ENCODE measurements at regions not wholly inside any gene's neighbourhood (a gene's known extent, or its start where the extent isn't known, plus 50 kb on each side); places are given as distances from the start of the nearest gene placed in this dataset.
A peak's percentile ranks its signal among the peaks of the same experiment; 100 is the strongest.
"Not testable (repeated sequence)": the region's sequence is repeated elsewhere in the genome, so short reads cannot be mapped to it uniquely, and the experiment has no call there.

- Histone ChIP-seq H3K36me3 (no peaks in the 10 kb centered on the region), H3K27me3 (no peaks in the 10 kb centered on the region), H3K9me3 (no peaks in the 10 kb centered on the region), H3K4me3 (no peak overlapping the region), H3K4me1 (no peaks in the 10 kb centered on the region), H3K27ac (no peak overlapping the region)
- ATAC-seq (no peak), DNase-seq (no peak)
- 100% methylated on average over 2 of the region's 4 CpGs for WGBS (ENCODE audit: insufficient coverage, low coverage, low lambda C conversion rate, missing lambda C conversion rate)
- TF ChIP-seq CTCF (IDR thresholded peaks at IDR 0.05): no peak
- TF ChIP-seq POLR2A (IDR thresholded peaks at IDR 0.05): no peak
- intact Hi-C loops (cut with DNase I): no loop called here
Observed at GRCh38 chr16:79991969-79992368, 391.4 kb upstream of the MAF start.

GRCh38 chr16:79988721-79989220 lies 388.2 kb upstream of the MAF start:
- no peaks in the 10 kb centered on the region for H3K36me3 ChIP-seq
- no peaks in the 10 kb centered on the region for H3K4me1 ChIP-seq
- no peak for TF ChIP-seq POLR2A (IDR thresholded peaks at IDR 0.05)
- H3K27me3 ChIP-seq: no peaks in the 10 kb centered on the region
- ATAC-seq: no peak
- WGBS (ENCODE audit: insufficient coverage, low coverage, low lambda C conversion rate, missing lambda C conversion rate): 54% methylated on average over 3 of the region's 3 CpGs
- intact Hi-C loops (cut with DNase I): no loop called here
- no peaks in the 10 kb centered on the region for H3K9me3 ChIP-seq
- H3K4me3 ChIP-seq: no peak overlapping the region
- no peak for DNase-seq
- H3K27ac ChIP-seq: no peak overlapping the region

GRCh38 chr16:79988089-79988488 lies 387.6 kb upstream of the MAF start:
- no peak overlapping the region for H3K4me3 ChIP-seq
- peak in 1 of 4 donors; percentile 35 for ATAC-seq
- TF ChIP-seq POLR2A (IDR thresholded peaks at IDR 0.05) (no peak), CTCF (IDR thresholded peaks at IDR 0.05) (no peak)
- WGBS (ENCODE audit: insufficient coverage, low coverage, low lambda C conversion rate, missing lambda C conversion rate): 82% methylated on average over 3 of the region's 3 CpGs
- no peak overlapping the region for H3K27ac ChIP-seq
- DNase-seq: no peak
- H3K4me1 ChIP-seq: no peaks in the 10 kb centered on the region
- H3K9me3 ChIP-seq: no peaks in the 10 kb centered on the region
- no peaks in the 10 kb centered on the region for H3K27me3 ChIP-seq
- intact Hi-C loops (cut with DNase I): no loop called here
- H3K36me3 ChIP-seq: no peaks in the 10 kb centered on the region

DNA sequence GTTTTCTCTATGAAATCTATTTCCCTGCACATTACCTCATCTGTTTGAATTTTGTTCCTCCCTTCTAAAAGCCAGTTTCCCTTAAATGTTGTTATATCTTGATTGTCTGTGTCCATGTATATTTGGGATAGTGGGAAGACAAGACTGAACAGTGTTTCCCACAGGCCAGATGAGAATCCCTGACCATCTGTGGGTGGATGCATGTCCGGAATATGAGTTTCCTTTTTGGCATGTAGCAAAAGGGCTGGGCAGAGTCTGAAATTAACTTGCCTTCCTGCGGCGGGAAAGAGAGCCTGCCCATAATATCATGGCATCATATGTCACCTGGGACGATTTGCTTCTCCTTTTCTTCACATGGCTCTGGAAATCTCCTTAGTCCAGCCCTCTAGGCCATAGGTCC lies 385.8 kb upstream of the MAF start:
- TF ChIP-seq CTCF (IDR thresholded peaks at IDR 0.05): no peak
- no peak for TF ChIP-seq POLR2A (IDR thresholded peaks at IDR 0.05)
- 75% methylated on average over 4 of the region's 4 CpGs for WGBS (ENCODE audit: insufficient coverage, low coverage, low lambda C conversion rate, missing lambda C conversion rate)
- no peak overlapping the region for H3K4me3 ChIP-seq
- no peaks in the 10 kb centered on the region for H3K36me3 ChIP-seq
- H3K9me3 ChIP-seq: no peaks in the 10 kb centered on the region
- ATAC-seq: no peak
- H3K27me3 ChIP-seq: no peaks in the 10 kb centered on the region
- DNase-seq: no peak
- no peak overlapping the region for H3K27ac ChIP-seq
- intact Hi-C loops (cut with DNase I): no loop called here
- no peaks in the 10 kb centered on the region for H3K4me1 ChIP-seq

DNA sequence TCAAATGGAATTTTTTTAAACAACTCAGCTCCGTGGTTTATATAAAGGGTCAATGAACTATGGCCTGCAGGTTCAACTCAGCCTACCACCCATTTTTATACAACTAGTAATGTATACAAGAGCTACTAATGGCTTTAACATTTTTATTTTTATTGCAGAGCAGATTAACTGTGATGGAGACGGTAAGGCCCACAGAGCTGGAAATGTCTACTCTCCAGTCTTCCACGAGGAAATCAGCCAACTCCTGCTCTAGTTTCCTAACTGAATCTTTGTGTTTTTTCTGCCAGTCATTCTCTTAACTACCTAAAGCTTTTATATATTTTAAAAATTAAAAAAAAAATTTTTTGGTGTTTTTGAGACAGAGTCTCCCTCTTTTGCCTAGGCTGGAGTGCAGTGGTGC lies 385.1 kb upstream of the MAF start:
- TF ChIP-seq CTCF (IDR thresholded peaks at IDR 0.05) (no peak), POLR2A (IDR thresholded peaks at IDR 0.05) (no peak)
- intact Hi-C loops (cut with DNase I): no loop called here
- WGBS (ENCODE audit: insufficient coverage, low coverage, low lambda C conversion rate, missing lambda C conversion rate): 68% methylated on average over 3 of the region's 3 CpGs
- DNase-seq (no peak), ATAC-seq (no peak)
- no peaks in the 10 kb centered on the region for H3K9me3 ChIP-seq
- no peak overlapping the region for H3K4me3 ChIP-seq
- H3K4me1 ChIP-seq: no peaks in the 10 kb centered on the region
- no peaks in the 10 kb centered on the region for H3K36me3 ChIP-seq
- no peaks in the 10 kb centered on the region for H3K27me3 ChIP-seq
- H3K27ac ChIP-seq: no peak overlapping the region

DNA sequence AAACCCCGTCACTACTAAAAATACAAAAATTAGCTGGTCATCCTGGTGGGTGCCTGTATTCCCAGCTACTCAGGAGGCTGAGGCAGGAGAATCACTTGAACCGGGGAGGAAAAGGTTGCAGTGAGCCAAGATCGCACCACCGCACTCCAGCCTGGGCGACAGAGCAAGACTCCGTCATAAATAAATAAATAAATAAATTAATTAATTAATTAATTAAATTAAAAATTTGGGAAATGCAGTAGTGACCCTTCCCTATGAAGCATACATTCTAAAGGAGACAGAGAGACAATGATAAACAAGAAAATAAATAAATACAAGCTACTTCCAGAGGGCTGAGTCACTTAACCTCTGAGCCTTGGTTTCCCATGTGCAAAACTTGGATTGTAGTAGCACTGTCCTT lies 383.6 kb upstream of the MAF start:
- intact Hi-C loops (cut with DNase I); H3K4me3 ChIP-seq; H3K9me3 ChIP-seq; DNase-seq; ATAC-seq; H3K27ac ChIP-seq; H3K4me1 ChIP-seq; H3K27me3 ChIP-seq; H3K36me3 ChIP-seq: not testable (repeated sequence)
- 88% methylated on average over 2 of the region's 6 CpGs for WGBS (ENCODE audit: insufficient coverage, low coverage, low lambda C conversion rate, missing lambda C conversion rate)

Measured in right lobe of liver (tissue), 6 donors.